A673 (cell line): ENCODE measurements at regions not wholly inside any gene's neighbourhood (a gene's known extent, or its start where the extent isn't known, plus 50 kb on each side); places are given as distances from the start of the nearest gene placed in this dataset.

Source experiments
- CTCF ChIP-seq: fragments of 300-800, 200-600 bp; sonication (generic); conservative IDR thresholded peaks from 2 replicates; pipeline ENCODE4 v1.5.1; 2017; ENCODE audit warnings: low read depth, mild to moderate bottlenecking, antibody characterized with exemption, low read length, moderate library complexity, mixed read lengths
- EZH2 ChIP-seq: fragments of 200-600 bp; sonication (generic); IDR thresholded peaks from 2 replicates; pipeline ENCODE4 v1.6.1; 2017; ENCODE audit warnings: borderline replicate concordance, low read depth, mild to moderate bottlenecking, mixed read lengths, antibody characterized with exemption, low read length; ENCODE audit not compliant: poor library complexity, severe bottlenecking

- TF ChIP-seq EZH2 (no peak), CTCF (no peak)
These were observed 1129.2 kb downstream of the DTWD2 start for GRCh38 chr5:117859176-117859575.
